HG03045 (cell line): ENCODE measurements at regions not wholly inside any gene's neighbourhood (a gene's known extent, or its start where the extent isn't known, plus 50 kb on each side); places are given as distances from the start of the nearest gene placed in this dataset.
"Not testable (repeated sequence)": the region's sequence is repeated elsewhere in the genome, so short reads cannot be mapped to it uniquely, and the experiment has no call there.

Source experiments
- ATAC-seq: cut with Tn5 transposase; IDR thresholded peaks from one replicate; pipeline ENCODE4 v1.9.1; 2021; ENCODE audit warnings: mild to moderate bottlenecking, moderate library complexity; ENCODE audit not compliant: unreplicated experiment

DNA sequence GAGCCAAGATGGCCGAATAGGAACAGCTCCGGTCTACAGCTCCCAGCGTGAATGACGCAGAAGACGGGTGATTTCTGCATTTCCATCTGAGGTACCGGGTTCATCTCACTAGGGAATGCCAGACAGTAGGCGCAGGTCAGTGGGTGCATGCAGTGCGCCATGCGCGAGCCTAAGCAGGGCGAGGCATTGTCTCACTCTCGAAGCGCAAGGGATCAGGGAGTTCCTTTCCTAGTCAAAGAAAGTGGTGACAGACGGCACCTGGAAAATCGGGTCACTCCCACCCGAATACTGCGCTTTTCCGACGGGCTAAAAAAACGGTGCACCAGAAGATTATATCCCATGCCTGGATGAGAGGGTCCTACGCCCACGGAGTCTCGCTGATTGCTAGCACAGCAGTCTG is 600.1 kb downstream of the PRR16 start:
- not testable (repeated sequence) for ATAC-seq

DNA sequence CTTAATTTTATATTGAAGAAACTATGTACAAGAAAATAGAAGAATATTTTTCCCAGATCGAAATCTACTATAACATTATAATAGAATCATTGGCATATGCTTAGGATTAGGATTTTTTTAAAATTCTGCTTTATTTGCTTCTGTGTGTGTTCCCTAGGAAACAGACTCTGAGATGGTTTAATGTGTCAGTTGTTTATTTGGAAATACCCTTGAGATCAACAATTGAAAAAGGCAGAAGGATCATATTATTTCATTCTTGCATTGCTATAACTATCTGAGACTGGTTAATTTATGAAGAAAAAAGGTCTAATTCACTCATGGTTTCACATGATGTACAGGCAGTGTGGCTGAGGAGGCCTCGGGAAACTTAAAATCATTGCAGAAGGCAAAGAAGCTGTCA is 622.6 kb downstream of the PRR16 start:
- no peak for ATAC-seq

DNA sequence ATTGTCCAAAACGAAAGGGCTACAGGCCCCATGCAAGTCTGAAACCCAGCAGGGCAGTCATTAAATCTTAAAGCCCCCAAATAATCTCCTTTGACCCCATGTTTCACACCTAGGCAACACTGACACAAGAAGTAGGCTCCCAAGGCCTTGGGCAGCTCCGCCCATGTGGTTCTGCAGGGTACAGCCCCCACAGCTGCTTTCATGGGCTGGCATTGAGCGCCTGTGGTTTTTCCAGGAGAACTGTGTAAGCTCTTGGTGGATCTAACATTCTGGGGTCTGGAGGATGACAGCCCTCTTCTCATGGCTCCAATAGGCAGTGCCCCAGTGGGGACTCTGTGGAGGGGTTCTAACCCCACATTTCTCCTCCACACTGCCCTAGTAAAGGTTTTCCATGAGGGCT is 623.5 kb downstream of the PRR16 start:
- no peak for ATAC-seq

DNA sequence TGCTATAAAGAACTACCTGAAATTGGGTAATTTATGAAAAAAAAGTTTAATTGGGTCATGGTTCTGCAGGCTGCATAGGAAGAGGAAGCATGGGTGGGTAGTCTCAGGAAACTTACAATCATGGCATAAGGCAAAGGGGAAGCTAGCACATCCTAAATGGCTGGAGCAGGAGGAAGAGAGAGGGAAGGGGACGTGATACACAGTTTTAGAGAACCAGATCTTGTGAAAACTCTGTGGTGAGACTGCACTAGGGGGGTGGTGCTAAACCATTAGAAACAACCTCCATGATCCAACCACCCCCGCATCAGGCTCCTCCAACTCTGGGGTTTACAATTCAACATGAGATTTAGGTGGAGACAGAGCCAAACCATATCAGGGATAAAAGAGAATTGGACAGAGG is 624.2 kb downstream of the PRR16 start:
- ATAC-seq: no peak

DNA sequence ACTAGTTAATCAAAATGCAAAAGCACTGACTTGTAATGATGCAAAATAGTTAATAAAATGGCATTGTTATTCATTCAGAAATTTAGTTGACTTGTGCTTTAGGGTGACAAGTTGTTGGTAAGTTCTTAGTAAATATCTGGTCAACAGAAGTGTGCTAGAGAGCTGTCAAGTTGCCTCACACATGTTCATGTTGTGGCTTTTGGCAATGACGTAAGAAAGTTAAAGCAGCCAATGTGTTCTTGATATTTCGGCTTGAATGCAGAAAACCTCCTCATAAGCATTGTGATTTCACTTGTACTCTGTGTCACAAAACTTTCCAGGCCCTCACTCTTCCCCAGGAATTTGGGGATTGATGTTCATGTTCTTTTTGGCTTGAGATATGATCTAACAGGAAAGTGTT is 626.7 kb downstream of the PRR16 start:
- no peak for ATAC-seq

DNA sequence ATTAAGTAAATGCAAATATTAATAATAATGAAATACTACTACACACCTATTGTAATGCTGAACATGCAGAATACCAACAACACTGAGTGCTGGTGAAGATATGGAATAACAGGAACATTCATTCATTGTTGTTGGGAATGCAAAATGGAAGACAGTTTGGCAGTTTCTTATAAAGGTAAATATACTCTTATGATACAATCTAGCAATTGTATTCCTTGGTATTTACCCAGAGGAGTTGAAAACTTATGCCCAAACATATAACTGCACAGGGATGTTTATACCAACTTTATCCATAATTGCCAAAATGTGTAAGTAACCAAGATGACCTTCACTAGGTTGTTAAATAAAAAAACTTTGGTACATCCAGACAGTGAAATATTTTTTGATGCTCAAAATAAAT is 636.8 kb downstream of the PRR16 start:
- no peak for ATAC-seq

DNA sequence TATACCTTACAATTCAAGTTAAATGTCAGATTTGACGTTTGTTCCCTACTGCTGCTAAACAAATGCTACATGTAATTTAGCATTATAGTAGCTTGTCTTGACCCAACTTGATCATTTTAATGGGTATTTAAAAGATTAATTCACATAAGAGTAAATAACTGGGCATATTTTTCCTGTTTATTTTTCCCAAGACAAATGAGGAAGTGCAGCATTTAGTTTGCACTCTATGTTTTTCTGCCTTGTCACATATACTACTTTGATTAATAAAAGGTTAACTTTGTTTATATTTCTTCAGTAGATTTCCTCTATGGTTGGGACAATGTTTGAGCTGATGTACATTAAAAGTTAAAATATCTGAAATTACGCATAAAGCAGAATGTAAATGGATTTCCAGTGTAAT is 641.8 kb downstream of the PRR16 start:
- no peak for ATAC-seq

DNA sequence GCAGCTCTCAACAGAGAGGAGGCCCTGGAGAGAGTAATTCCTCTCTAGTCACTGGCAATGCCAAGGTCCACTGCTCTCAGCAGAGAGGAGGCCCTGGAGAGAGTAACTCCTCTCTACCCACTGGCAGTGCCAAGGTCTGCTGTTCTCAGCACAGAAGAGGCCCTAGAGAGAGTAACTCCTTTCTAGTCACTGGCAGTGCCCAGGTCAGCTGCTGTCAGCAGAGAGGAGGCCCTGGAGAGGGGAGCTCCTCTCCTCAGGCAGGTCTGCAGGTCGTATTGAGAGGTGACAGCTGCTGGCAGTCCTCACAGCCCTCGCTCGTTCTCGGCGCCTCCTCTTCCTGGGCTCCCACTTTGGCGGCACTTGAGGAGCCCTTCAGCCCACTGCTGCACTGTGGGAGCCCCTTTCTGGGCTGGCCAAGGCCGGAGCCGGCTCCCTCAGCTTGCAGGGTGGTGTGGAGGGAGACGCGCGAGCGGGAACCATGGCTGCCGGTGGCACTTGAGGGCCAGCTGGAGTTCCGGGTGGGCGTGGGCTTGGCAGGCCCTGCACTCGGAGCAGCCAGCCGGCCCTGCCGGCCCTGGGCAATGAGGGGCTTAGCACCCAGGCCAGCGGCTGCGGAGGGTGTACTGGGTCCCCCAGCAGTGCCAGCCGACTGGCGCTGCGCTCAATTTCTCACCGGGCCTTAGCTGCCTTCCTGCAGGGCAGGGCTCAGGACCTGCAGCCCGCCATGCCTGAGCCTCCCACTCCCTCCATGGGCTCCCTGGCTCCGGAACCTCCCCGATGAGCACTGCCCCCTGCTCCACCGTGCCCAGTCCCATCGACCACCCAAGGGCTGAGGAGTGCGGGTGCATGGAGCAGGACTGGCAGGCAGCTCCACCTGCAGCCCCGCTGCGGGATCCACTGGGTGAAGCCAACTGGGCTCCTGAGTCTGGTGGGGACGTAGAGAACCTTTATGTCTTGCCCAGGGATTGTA is 642.9 kb downstream of the PRR16 start:
- ATAC-seq: not testable (repeated sequence)

DNA sequence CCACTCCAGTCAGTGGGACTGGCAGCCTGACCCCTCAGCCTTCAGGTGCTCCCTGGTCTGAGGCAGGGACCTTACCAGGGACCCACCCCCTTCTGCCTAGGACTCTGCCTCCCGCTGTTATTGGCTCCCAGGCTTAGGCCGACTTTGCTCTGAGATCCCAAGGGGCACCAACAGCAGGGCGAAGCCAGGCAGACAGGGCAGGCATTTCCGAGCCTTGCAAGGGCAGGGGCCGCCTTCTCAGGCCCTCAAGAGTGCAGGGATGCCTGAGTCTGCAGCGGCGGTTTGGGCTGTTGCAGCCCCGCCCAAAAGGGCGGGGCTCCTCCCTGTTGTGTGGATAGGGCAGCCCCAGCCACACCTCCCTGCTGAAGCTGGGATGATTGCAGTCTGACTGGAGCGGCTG is 644.6 kb downstream of the PRR16 start:
- ATAC-seq: no peak

DNA sequence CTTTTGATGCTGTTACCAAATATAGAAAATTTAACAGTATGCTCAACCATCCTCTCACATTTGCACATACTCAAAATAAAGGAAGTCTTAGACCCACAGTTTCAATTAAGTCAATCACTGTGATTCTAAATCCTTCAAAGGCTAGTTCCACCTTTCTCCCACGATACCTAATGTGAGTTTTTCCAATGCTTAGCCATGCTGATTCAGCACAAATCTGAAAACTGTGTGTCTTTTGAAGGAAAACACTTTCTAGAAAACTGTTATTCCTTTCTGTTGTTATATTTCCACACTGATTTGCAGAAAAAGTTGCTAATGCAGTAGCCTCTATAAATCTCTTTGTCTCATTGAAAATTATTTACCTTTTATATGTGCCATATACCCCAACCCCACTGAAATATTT is 645.7 kb downstream of the PRR16 start:
- no peak for ATAC-seq

DNA sequence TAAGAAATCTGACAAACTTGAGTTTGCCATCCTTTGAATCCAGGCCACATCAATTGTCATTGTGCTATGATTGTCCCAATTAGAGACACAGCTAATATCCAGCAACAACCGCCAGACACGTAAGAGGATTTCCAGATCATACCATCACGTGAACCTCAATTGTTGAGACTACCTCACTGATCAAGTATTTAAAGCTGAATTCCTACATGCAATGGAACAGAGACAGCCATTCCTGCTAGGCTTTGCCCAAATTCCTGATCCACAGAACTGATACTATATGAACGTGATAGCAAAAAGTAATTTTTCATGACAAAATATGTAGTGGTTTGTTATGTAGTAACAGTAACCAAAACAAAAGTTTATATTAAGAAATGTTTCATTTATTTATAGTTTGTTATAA is 657.7 kb downstream of the PRR16 start:
- ATAC-seq: no peak

DNA sequence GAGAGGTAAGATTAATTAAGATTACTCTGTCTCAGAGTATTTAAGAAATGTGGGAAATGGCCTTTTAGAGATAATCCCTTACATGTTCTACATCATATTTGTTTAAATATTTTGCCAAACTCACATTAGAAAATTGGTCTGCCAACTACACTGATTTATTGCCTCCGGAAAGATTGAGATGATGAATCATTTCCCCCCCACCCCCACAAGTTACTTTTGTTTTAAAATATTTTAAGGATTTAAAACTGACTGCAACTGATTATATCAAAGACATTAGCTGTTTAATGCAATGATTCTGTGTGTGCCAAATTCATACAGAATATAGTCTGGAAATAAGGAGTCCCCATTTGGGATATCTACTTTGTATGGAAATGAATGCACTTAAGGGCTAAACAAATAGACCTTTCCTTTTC is 674.4 kb downstream of the PRR16 start:
- ATAC-seq: no peak

DNA sequence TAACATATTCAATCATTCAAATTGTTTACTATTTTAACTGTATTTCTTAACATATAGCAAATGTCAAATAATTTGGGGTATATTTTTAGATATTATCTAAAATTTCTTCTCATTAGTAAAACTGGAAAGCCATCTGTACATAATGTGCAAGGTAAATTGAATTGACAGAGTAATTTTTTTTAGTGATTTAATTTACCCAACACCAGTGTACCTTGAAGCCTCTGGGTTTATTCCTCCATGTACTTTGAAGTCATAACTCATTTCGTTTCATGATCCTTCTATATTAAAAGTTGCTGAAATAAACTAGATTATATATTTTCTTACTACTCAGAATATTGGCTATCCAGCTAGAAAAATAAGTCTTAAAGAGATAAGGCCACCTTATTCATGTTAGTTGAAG is 674.9 kb downstream of the PRR16 start:
- no peak for ATAC-seq

DNA sequence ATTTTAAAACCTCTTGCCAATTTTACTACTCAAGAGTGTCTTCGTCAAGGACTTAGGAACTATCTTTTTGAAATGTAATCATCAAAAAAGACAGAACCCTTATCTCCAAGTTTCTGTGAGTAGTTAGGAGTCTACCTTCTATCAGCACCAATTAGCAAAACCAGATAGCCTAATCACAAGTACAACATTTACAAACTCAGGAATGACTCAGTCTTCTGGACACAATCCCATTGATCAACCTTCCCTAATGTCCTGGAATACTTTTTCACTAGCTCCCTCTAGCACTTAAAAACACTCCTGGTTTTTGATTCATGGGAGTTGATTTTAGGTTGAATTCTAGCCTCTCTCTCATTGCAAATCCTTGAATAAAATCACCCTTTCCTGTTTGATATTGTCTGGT is 680.7 kb downstream of the PRR16 start:
- no peak for ATAC-seq

DNA sequence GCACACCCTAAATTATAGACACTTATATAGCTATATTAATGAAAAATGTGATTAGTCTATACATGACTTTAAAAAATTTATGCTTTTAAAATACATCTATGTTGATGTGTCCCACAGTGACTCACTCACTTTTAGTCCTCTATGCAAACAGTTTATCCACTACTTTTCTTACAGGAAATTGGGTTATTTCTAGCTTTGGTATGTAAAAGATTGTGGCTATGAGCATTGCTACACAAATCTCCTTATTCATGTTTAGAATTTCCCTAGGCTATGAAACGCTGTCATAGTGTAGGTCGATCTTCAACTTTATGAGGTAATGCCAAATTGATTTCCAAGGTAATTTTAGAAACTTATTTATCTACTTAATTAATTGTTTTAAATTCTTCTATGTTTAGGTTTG is 687.4 kb downstream of the PRR16 start:
- no peak for ATAC-seq

DNA sequence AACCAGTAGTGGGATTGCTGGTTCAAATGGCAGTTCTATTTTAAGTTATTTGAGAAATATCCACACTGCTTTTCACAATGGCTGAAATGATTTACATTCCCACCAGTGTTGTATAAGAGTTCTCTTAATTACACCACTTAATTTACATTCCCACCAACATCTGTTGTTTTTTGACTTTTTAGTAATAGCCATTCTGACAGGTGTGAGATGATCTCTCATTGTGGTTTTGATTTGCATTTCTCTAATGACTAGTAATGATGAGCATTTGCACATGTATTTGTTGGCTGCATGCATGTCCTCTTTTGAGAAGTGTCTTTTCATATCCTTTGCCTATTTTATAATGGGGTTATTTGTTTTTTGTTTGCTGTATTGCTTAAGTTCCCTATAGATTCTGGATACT is 688.3 kb downstream of the PRR16 start:
- no peak for ATAC-seq

DNA sequence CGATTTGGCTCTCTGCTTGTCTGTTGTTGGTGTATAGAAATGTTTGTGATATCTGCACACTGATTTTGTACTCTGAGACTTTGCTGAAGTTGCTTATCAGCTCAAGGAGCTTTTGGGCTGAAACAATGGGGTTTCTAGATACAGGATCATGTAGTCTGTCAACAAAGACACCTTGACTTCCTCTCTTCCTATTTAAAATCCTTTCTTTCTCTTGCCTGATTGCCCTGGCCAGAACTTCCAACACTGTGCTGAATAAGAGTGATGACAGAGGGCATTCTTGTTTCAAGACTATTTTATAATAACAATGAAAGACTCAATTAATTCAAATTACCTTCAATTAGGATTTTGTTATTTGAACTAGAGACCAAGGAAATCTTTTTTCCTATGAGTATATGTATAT is 692.5 kb downstream of the PRR16 start:
- ATAC-seq: no peak

DNA sequence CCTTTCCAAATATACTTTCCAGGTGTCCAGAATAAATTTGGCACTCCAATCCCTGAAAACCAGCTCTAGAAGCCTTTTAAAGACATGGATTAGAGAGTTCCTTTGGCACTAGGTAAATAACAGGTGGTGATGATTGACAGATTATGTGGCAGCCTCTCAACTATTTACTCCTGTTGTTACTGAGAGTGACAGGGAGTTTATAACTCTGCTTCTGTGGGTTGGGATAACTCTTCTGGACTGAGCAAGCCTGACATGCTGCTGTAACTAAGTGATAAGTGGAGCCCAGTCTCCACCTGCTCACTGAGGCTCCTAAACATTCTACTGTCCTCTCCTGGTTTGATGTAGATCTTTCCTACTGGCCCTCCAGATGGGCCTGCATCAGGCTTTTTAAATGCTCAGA is 693.2 kb upstream of the FTMT start:
- ATAC-seq: no peak

DNA sequence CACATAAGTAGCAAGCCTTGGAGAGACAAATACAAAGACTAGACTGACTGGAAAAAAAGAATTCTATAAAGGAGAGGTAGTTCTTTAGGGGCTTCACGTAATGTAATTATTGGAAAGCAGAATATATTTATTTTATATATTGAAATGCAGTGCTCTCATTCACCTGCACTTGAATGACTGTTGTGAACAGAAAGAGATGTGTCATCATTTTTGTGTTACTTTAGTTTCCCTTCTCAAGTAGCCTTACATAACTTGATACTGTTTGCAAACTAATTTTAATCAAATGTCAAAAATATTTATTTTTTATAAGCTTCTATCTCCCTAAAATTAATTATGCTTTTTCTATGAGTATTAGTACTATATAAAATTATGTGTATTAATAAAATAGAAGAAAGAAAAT is 691.1 kb upstream of the FTMT start:
- ATAC-seq: no peak

DNA sequence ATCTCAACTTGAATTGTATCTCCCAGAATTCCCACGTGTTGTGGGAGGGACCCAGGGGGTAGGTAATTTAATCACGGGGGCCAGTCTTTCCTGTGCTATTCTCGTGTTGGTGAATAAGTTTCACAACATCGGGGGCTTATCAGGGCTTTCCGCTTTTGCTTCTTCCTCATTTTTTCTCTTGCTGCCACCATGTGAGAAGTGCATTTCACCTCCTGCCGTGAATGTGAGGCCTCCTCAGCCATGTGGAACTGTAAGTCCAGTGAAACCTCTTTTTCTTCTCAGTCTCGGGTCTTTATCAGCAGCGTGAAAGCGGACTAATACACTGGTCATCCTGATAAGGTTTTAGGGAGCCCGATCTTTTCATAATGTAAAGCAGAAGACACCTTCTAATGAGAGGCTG is 687.0 kb upstream of the FTMT start:
- ATAC-seq: no peak

DNA sequence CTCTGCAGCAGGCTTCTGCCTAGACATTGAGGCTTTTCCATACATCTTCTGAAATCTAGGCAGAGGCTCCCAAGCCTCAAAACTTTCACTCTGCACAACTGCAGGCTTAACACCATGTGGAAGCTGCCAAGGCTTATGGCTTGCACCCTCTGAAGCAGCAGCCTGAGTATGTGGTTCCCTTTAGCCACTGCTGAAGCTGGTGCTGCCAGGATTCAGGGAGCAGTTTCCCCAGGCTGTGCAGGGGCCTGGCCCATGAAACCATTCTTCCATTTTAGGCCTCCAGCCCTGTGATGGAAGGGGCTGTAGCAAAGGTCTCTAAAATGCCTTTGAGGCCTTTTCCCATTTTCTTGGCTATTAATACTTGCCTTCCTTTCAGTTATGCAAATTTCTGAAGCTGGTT is 680.3 kb upstream of the FTMT start:
- ATAC-seq: no peak

DNA sequence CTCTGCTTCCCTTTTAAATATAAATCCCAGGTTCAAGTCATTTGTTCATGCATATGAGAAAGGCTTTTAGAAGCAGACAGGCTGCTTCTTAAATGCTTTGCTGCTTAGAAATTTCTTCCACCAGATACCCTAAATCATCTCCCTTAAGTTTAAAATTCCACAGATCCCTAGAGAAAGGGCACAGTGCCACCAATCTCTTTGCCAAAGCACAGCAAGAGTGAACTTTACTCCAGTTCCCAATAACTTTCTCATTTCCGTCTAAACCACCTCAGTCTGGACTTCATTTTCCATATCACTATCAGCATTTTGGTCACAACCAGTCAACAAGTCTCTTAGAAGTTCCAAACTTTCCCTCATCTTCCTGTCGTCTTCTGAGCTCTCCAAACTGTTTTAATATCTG is 679.8 kb upstream of the FTMT start:
- ATAC-seq: no peak

DNA sequence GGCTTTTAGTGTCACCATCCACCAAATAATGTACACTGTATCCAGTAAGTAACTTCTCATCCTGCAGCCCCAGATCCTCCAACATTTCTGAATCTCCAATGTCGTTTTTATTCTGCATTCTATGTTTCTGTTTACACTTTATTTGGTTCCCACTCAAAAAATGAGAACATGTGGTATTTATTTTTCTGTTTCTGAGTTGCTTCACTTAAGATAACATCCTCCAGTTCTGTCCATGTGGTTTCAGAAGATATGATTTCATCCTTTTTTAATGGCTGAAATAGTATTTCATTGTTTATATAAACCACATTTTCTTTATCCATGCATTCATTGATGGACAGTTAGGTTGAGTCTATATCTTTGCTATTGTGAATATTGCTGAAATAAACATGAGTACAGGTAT is 677.3 kb upstream of the FTMT start:
- ATAC-seq: no peak
